Hematopoietic multipotent progenitor cell treated with erythropoietin and hydrocortisone succinate and interleukin-3 and kit ligand, for 6 days (in vitro differentiated cells): ENCODE measurements at regions not wholly inside any gene's neighbourhood (a gene's known extent, or its start where the extent isn't known, plus 50 kb on each side); places are given as distances from the start of the nearest gene placed in this dataset.
"Not testable (repeated sequence)": the region's sequence is repeated elsewhere in the genome, so short reads cannot be mapped to it uniquely, and the experiment has no call there.

ENCODE experiments used
- DNase-seq: peaks from one replicate; pipeline ENCODE4 v3.0.0-alpha.2; 2015

GRCh38 chr3:72161881-72162595, 377.1 kb upstream of the PROK2 start:
- no peak for DNase-seq

GRCh38 chr3:72161285-72161684, 376.3 kb upstream of the PROK2 start:
- not testable (repeated sequence) for DNase-seq

- no peak for DNase-seq
These were observed 375.4 kb upstream of the PROK2 start for GRCh38 chr3:72160351-72160750.

GRCh38 chr3:72159487-72159886, 374.5 kb upstream of the PROK2 start:
- DNase-seq: no peak

GRCh38 chr3:72158639-72159326, 373.8 kb upstream of the PROK2 start:
- no peak for DNase-seq

GRCh38 chr3:72157748-72158638, 373.0 kb upstream of the PROK2 start:
- peak; percentile 45 for DNase-seq

GRCh38 chr3:72155391-72156064, 370.6 kb upstream of the PROK2 start:
- no peak for DNase-seq

- no peak for DNase-seq
These were observed 369.7 kb upstream of the PROK2 start for GRCh38 chr3:72154391-72155335.

- DNase-seq: no peak
These were observed 368.7 kb upstream of the PROK2 start for GRCh38 chr3:72153477-72154314.

- no peak for DNase-seq
These were observed 367.9 kb upstream of the PROK2 start for GRCh38 chr3:72152551-72153476.

- no peak for DNase-seq
These were observed 366.7 kb upstream of the PROK2 start for GRCh38 chr3:72151465-72152238.

- DNase-seq: no peak
These were observed 365.9 kb upstream of the PROK2 start for GRCh38 chr3:72150634-72151412.

GRCh38 chr3:72149645-72150300, 364.8 kb upstream of the PROK2 start:
- DNase-seq: no peak

- no peak for DNase-seq
These were observed 362.7 kb upstream of the PROK2 start for GRCh38 chr3:72147600-72147999.

GRCh38 chr3:72145506-72146380, 360.8 kb upstream of the PROK2 start:
- no peak for DNase-seq

- DNase-seq: peak; percentile 95
These were observed 360.0 kb upstream of the PROK2 start for GRCh38 chr3:72144773-72145505.
